CD14-positive monocyte (primary cell): ENCODE measurements at regions not wholly inside any gene's neighbourhood (a gene's known extent, or its start where the extent isn't known, plus 50 kb on each side); places are given as distances from the start of the nearest gene placed in this dataset.
"Not testable (repeated sequence)": the region's sequence is repeated elsewhere in the genome, so short reads cannot be mapped to it uniquely, and the experiment has no call there.

ENCODE experiments used
- DNase-seq, 3 donors: peaks; one replicate each; pipeline ENCODE4 v3.0.0-alpha.2; 2011 to 2022
- H2AFZ ChIP-seq: 2 replicates; pipeline ENCODE4 v1.6.0; 2012; ENCODE audit warnings: mild to moderate bottlenecking, low read depth, low read length, inconsistent platforms; ENCODE audit not compliant: insufficient read depth, poor library complexity, severe bottlenecking
- H3K27ac ChIP-seq, 2 donors: 1 replicate in 1 of 2; 2 replicates in 1 of 2; pipeline ENCODE4 v1.5.1; 2012 to 2013; ENCODE audit warnings: low read length in 2 of 2, control low read depth in 1 of 2, inconsistent platforms in 1 of 2, low read depth in 1 of 2, mild to moderate bottlenecking in 1 of 2
- H3K27me3 ChIP-seq, 2 donors: one replicate each; pipeline versions ENCODE4 v1.6.0 to v1.6.1; 2011 to 2013; ENCODE audit warnings: low read length in 2 of 2; ENCODE audit not compliant: control insufficient read depth in 2 of 2, insufficient read depth in 2 of 2
- H3K36me3 ChIP-seq, 2 donors: replicated peaks in 1 of 2; 1 replicate in 1 of 2; 2 replicates in 1 of 2; pipeline versions ENCODE4 v1.5.1 to v1.6.1; 2012 to 2013; ENCODE audit warnings: low read length in 2 of 2, control low read depth in 1 of 2, inconsistent platforms in 1 of 2, mild to moderate bottlenecking in 1 of 2; ENCODE audit not compliant: insufficient read depth in 2 of 2, control insufficient read depth in 1 of 2
- H3K4me1 ChIP-seq, 2 donors: 1 replicate in 1 of 2; 2 replicates in 1 of 2; pipeline versions ENCODE4 v1.5.1 to v1.6.1; 2012 to 2013; ENCODE audit warnings: low read length in 2 of 2, control low read depth in 1 of 2, inconsistent platforms in 1 of 2, mild to moderate bottlenecking in 1 of 2, moderate library complexity in 1 of 2; ENCODE audit not compliant: insufficient read depth in 2 of 2, control insufficient read depth in 1 of 2
- H3K4me2 ChIP-seq: replicated peaks from 2 replicates; pipeline ENCODE3; 2012; ENCODE audit warnings: low read length, moderate library complexity, mild to moderate bottlenecking; ENCODE audit not compliant: poor library complexity, severe bottlenecking; ENCODE audit errors: extremely low read depth
- H3K4me3 ChIP-seq, 3 experiments: fragments of 200-600 bp in 1 of 3; sonication (generic) in 1 of 3; replicated peaks in 1 of 3; 1 replicate in 2 of 3; 2 replicates in 1 of 3; pipeline ENCODE4 v1.5.1; 2011 to 2013; ENCODE audit warnings: low read length in 3 of 3, mild to moderate bottlenecking in 3 of 3, control low read depth in 2 of 3, low read depth in 2 of 3, inconsistent platforms in 1 of 3, moderate library complexity in 1 of 3
- H3K79me2 ChIP-seq: 2 replicates; pipeline ENCODE4 v1.6.0; 2012; ENCODE audit warnings: mild to moderate bottlenecking, control low read depth, inconsistent platforms, low read length, moderate library complexity; ENCODE audit not compliant: insufficient read depth
- H3K9ac ChIP-seq: 2 replicates; pipeline ENCODE4 v1.6.0; 2017; ENCODE audit warnings: low read length, mild to moderate bottlenecking; ENCODE audit not compliant: insufficient read depth, poor library complexity, severe bottlenecking
- H3K9me3 ChIP-seq, 2 donors: replicated peaks in 1 of 2; 1 replicate in 1 of 2; 2 replicates in 1 of 2; pipeline versions ENCODE4 v1.5.1 to v1.6.1; 2012 to 2013; ENCODE audit warnings: low read length in 2 of 2, control low read depth in 1 of 2; ENCODE audit not compliant: control insufficient read depth in 1 of 2, insufficient read depth in 1 of 2
- H4K20me1 ChIP-seq: 2 replicates; pipeline ENCODE4 v1.6.0; 2012; ENCODE audit warnings: mild to moderate bottlenecking, low read length, control low read depth, moderate library complexity; ENCODE audit not compliant: insufficient read depth
- H3K27ac Mint-ChIP-seq, 7 donors: one replicate each; pipeline ENCODE4 v1.8.0; 2020; ENCODE audit warnings: mild to moderate bottlenecking in 7 of 7, mixed read lengths in 7 of 7, moderate library complexity in 6 of 7, inconsistent platforms in 2 of 7
- H3K27me3 Mint-ChIP-seq, 3 donors: one replicate each; pipeline ENCODE4 v1.8.0; 2021 to 2022; ENCODE audit warnings: low read depth in 3 of 3, mild to moderate bottlenecking in 3 of 3, mixed read lengths in 3 of 3, moderate library complexity in 3 of 3, inconsistent platforms in 1 of 3
- H3K36me3 Mint-ChIP-seq, 2 donors: one replicate each; pipeline ENCODE4 v1.8.0; 2020; ENCODE audit warnings: mixed read lengths in 2 of 2, inconsistent platforms in 1 of 2, mild to moderate bottlenecking in 1 of 2
- H3K4me1 Mint-ChIP-seq: one replicate; pipeline ENCODE4 v1.8.0; 2020; ENCODE audit warnings: mild to moderate bottlenecking, mixed read lengths
- H3K4me3 Mint-ChIP-seq, 2 donors: one replicate each; pipeline ENCODE4 v1.8.0; 2020; ENCODE audit warnings: mild to moderate bottlenecking in 2 of 2, mixed read lengths in 2 of 2, moderate library complexity in 1 of 2
- H3K9me3 Mint-ChIP-seq, 7 donors: one replicate each; pipeline ENCODE4 v1.8.0; 2020 to 2022; ENCODE audit warnings: mixed read lengths in 7 of 7, mild to moderate bottlenecking in 6 of 7, moderate library complexity in 6 of 7, inconsistent platforms in 2 of 7
- CTCF ChIP-seq: fragments of 200-600 bp; IDR thresholded peaks from one replicate; pipeline ENCODE4 v1.8.0; 2022; ENCODE audit warnings: antibody characterized with exemption, mild to moderate bottlenecking
- WGBS: methylation state at CpG from one replicate; pipeline ENCODE4 v1.1.5; 2013; ENCODE audit warnings: missing lambda C conversion rate; ENCODE audit not compliant: insufficient coverage; 5-methylcytosine and 5-hydroxymethylcytosine counted together
- intact Hi-C, 2 donors: fragments of 100-400 bp; cut with micrococcal nuclease; formaldehyde crosslinking; loops; one replicate each; pipeline versions ENCODE4 v1.15.0 to v1.15.1; 2023

GRCh38 chr12:59282999-59283398 lies 312.8 kb upstream of the SLC16A7 start:
- H2AFZ ChIP-seq: no peak overlapping the region
- Mint-ChIP-seq H3K27ac (no peak overlapping the region), H3K9me3 (peaks cover 0 to 7% (median 4%) of the 10 kb centered on the region in 7 donors), H3K27me3 (peaks cover 0 to 2% (median 0%) of the 10 kb centered on the region in 3 donors), H3K36me3 (no peaks in the 10 kb centered on the region), H3K4me3 (no peak overlapping the region), H3K4me1 (no peaks in the 10 kb centered on the region)
- H3K4me1 ChIP-seq: no peaks in the 10 kb centered on the region
- H3K4me3 ChIP-seq: no peak overlapping the region
- WGBS: no CpG with 5 or more reads among the region's 2 CpGs
- intact Hi-C loops: no loop called here
- H3K36me3 ChIP-seq: no peaks in the 10 kb centered on the region
- no peak for TF ChIP-seq CTCF
- DNase-seq: no peak
- H3K4me2 ChIP-seq: no peak overlapping the region
- no peaks in the 10 kb centered on the region for H4K20me1 ChIP-seq
- H3K9ac ChIP-seq: no peak overlapping the region
- H3K79me2 ChIP-seq: no peaks in the 10 kb centered on the region
- H3K27me3 ChIP-seq: no peaks in the 10 kb centered on the region
- H3K27ac ChIP-seq: no peak overlapping the region
- H3K9me3 ChIP-seq: peaks cover 3 to 7% of the 10 kb centered on the region in 2 donors

- H3K4me1 Mint-ChIP-seq, H3K27me3 Mint-ChIP-seq, H4K20me1 ChIP-seq, H3K36me3 Mint-ChIP-seq, DNase-seq, H3K27ac Mint-ChIP-seq, H3K4me1 ChIP-seq, H3K27ac ChIP-seq, H3K27me3 ChIP-seq, H3K36me3 ChIP-seq, H3K4me2 ChIP-seq, intact Hi-C loops, H3K9me3 ChIP-seq, H2AFZ ChIP-seq, H3K79me2 ChIP-seq, H3K4me3 Mint-ChIP-seq, H3K9ac ChIP-seq, H3K4me3 ChIP-seq: not testable (repeated sequence)
- peaks cover 1 to 20% (median 10%) of the 10 kb centered on the region in 7 donors for H3K9me3 Mint-ChIP-seq
- no CpG with 5 or more reads among the region's 1 CpG for WGBS
Observed at GRCh38 chr12:59273561-59273960, 322.3 kb upstream of the SLC16A7 start.
